OCI-M1 (cell line): ENCODE measurements at regions not wholly inside any gene's neighbourhood (a gene's known extent, or its start where the extent isn't known, plus 50 kb on each side); places are given as distances from the start of the nearest gene placed in this dataset.

Experiments
- DNase-seq: peaks from one replicate; lab custom pipeline; 2025; lab: John Stamatoyannopoulos, UW

DNA sequence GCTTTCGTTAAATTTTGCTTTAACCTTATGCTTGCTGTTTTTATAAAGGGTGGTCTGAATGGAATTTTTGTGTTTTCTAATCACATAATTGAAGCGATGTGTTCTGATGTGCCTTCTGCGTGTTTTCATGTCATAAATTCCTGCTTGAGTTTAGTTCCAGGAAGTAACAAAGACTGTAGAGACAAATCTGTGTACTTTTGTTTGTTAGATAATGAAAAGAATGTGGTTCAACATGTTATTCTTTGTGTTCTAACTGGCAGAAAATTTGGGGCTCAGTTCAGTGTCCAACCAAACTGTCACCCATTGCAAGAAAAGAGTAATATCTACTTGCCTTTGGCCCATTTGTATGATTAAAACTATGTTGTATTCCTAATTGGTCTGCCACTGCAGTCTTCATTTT, 324.0 kb downstream of the DIPK2A start:
- DNase-seq, result no peak

DNA sequence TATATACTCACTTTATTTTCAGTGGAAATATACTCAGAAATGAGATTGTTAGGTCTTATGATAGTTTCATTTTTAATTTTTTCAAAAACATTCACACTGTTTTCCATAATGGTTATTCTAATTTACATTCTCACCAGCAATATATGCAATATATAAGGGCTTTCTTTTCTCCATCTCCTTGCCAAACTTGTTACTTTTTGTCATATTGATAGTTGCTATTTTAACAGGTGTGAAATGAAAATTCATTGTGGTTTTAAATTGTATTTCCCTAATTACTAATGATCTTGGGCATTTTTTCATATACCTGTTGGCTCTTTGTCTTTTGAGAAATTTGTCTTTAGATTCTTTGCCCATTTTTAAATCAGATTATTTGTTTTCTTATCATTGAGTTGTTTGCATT, 325.2 kb downstream of the DIPK2A start:
- DNase-seq, result no peak

DNA sequence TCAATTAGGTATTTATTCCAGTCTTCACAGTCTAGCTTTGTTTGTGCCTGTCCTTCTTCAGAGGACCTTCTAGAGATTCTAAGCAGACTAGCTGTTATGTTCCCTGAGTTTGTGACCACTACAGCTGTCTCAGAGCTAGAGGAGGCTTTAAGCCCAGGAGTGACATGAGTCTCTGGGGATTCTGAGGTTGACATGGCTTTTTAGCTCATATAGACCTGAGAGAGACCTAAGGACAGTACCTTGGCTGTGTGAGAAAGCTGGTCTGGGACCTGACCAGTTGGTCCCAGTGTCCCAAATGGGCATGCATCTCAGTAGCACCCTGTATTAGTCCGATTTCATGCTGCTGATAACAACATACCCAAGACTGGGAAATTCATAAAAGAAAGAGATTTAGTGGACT, 330.2 kb downstream of the DIPK2A start:
- DNase-seq, result no peak

DNA sequence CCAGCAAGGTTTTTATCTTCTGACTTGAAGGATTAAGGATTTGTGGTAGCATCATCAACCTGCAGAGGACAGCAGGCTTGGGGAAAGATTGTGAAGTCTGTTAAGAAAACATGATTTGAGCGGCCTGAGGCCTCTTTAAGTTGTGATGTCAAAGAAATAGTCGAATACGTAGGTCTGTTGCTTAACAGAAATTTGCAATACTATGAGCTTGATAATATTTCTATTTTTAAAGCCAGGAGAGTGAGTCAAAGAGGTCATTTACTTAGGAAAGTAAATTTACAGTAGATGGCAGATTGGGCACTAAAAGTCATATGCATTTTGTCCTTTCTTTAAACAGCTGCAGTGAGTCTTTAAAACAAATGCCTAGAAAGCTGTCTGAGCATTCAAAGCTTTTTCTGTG, 336.3 kb downstream of the DIPK2A start:
- no peak for DNase-seq

DNA sequence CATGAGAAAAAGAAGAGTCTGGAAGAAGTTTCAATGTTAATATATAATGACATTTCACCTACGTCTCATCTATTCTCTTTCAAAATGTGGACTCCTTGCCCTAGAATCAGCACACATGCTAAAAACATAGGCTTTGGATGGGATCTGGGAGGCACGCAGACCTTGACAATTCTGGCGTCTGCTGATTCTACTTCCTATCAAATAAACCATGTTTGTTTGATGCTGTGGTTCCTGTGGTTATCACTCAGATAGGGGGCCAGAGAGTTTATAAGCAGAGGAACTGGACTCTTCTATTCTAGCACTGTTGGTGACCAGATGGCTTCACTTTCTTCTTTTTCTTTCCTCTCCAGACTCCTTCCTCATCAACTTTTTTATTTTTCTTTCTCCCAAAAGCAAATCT, 336.8 kb downstream of the DIPK2A start:
- DNase-seq, result peak; percentile 86

DNA sequence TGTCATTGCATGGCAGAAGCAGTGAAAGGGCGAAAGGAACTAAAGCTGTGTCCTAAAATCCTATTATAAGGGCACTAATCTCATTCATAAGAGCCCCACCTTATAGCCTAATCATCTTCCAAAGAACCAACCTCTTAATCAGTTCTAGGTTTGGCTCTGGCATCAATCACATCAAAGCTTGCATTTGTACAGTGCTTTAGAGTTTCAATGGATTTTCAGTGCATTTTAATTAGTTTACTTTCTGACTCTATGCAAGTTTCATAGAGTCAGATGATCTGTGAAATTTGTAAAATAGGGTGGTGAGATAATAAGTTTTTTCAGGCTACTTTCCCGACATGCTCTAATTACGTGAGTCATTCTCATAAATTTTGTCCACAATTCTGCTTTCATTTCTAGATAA, 341.1 kb downstream of the DIPK2A start:
- no peak for DNase-seq

DNA sequence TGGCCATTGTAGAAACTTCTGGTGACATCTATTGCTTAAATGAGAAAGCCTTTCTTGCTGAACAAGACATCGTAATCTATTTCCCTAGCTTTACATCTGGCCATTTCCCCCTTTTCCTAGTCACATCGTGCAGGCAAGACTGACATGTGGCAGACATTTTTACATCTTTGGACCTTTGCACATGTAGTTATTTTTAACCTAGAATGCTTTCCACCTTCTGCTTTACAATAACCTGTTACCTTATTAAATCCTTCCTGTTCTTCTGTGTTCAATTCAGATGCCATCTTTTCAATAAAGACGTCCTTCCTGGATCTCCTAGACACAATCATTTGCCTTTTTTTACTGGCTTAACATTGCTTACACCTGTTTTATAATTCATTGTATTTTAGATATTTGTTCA, 343.3 kb downstream of the DIPK2A start:
- DNase-seq, result no peak

DNA sequence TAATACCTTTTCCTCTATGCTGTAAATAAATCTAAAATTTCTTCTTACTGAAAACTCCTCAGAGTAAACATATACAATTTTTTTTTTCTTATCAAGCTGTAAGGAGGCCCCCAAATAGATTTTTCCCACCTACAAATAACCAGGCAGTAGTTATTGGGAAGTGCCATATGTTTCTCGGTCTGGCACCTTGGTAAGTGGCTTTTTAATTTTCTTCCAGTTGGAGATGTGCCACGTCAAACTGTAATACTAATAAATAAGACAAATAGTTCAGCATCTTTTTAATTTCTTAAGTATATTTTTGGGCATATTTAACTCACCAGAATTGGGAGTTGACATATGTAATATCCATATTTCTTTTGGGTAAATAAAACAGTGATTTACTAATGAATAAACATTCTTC, 346.3 kb downstream of the DIPK2A start:
- no peak for DNase-seq

DNA sequence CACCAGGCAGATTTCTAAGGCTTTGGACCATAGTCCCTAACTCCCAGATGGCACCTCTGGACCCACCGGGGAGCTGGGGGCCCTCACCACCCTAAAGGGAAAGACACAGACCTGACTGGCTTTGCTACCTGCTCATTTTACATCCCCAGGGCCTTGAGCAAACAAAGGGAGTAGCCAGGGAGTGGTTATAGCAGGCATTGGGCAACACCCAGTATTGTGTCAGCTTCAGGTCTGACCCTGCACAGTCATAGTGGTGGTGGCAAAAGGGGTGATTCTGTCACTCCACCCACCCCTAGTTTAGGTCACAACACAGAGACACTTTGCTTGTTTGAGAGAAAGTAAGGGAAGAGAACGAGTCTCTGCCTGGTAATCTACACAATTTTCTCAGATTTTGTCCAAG, 352.5 kb downstream of the DIPK2A start:
- DNase-seq, result no peak

DNA sequence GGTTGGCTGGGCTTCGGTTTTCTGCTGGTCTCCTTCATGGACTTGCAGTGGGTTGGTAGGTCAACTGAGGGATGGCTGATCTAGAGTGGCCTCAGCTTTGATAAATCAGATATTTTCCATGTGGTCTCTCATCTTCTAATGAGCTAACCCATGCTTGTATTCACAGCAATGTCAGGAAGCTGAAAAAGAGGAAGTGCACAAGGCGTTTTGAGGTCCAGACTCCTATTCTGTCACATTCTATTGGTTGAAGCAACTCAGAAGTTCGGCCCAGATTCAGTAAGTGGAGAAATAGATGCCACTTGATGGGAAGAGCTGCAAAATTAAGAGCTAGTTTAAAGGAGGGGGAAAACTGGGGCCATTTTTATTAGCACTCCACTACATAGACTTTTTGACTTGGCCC, 361.2 kb downstream of the DIPK2A start:
- DNase-seq, result peak; percentile 70

DNA sequence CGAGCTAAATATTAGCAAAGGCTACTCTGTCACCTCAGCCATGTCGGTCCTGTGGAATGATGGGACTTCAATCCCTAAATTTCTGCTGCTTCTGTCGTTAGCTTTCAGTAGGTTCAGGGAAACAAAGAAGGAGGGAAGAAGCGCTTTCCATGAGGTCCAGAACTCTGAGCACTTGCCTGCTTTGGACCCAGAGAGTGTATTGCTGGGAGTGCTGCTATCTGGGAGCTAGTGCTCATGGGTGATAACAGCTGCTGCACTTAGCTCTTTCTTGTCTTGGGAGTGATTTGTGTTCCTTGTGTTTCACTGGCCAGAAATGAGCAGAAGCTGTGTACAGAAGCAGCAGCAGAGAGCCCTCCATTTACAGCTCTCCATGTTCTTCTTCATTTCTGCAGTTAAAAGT, 369.8 kb downstream of the DIPK2A start:
- peak; percentile 17 for DNase-seq

DNA sequence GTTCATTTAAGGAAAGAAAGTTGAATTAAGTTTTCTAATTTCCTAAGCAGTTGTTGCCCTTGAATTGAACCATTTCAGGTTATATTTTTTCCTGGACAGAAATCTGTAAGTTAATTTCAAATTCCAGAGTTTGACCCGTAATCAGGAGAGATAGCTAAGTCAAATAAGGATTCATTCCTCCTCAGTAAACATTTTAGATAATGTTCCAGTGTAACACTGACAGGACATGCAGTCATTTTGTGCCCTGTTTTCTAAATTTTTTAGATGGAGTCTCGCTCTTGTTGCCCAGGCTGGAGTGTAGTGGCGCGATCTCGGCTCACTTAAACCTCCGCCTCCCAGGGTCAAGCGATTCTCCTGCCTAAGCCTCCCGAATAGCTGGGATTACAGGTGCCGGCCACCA, 371.7 kb downstream of the DIPK2A start:
- DNase-seq, result no peak

DNA sequence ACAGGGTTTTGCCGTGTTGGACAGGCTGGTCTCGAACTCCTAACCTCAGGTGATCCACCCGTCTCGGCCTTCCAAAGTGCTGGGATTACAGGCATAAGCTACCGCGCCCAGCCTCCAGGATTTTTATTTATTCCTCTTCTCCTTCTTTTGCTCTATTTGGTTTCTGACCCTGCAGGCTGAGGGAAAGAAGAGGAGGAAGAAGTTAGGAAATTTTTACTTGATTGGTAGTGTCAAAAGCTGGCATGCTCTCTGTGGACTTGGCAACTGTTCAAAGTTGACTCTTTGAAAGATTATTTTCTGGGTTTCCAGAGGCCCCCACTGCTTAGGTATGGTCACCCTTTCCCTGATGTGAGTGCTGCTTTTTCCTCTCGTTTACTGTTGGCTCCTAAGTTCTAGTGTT, 372.2 kb downstream of the DIPK2A start:
- no peak for DNase-seq

DNA sequence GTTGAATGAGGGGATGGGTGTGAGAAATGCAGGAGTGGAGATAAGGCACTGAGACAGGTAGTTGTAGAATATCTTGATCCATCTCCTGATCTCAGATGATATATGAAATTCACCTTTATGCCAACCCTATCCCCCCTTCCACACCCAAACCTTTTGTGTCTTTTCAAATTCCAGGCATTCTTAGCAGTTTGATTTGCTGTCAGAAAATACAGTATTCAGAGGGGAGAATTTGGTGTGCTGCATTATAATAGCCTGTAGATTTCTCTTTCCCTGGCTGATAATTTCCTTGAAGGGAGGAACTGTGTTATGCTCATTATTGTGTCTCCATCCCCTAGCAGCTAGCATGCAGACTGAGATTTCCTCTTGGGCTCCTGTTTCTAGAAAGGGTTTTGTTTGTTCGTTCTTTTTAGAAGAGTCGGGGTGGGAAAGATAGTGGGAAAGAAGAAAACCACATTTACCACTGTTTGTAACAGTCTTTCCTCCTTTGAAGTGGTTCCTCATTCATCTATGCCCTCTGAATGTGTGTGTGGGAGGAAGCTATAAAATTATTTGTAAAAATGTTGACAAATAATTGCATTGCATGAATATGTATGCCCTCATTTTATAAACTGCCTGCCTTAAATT, 373.4 kb downstream of the DIPK2A start:
- DNase-seq, result peak; percentile 92

DNA sequence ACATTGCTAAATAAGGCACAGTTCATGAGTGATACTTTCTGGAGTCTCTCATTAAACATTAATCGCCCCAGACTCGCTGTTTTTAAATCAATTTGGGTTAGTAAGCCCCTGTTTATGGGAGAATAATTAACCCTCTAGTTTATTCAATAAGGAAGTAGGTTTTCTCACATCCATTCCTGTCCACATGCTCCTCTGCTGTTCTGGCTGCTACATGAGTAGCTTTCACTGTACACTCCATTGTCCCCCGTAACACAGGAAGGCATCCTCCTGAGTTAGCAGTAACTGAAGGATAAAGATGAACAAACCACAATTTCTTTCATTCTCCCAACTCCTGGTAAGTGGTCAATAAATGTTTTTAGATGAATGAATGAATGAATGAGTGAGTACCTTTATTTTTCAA, 378.5 kb downstream of the DIPK2A start:
- no peak for DNase-seq

DNA sequence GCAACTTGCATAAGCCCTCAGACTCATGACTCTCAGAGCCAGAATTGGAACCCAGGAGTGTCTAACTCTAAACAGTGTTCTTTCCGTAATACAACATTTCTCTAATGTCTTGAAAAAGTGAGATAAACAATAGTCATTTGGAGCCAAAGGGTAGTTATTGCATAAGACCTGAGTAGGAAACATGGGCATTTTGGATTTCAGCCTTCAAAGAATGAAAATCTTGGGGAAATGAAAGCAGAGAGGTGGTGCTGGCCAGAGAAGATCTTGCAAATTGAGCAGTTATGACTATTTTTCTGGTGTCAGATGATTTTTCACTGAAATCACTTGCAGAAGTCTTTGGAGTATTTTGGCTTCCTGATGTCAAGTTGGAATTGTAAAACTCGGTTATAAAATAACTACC, 379.4 kb downstream of the DIPK2A start:
- no peak for DNase-seq

DNA sequence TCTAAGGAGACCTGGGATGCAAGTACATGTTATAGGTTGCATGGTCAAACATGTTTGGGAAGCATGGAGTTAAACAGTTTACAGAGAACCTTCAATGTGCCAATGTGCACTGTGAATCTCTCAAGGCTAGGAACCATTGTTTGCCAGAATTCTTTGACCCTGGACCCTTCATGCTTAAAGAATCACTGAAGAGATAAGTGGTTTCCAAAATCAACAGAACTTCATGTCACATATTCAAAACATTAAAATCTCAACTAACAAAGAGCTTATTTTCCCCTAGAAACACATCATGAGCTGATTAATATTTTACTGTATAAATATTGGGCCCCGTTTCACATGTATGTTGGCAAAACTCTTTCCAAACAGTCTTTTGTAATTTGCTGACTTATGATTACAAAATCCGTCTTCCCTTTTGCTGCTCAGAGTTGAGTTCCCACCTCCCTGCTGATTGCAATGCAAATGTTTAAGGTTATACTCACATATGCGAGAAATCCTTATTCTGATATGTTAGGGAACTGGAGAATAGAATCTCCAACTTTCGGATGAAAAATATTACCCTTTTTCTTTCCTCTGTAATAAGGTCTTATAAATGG, 380.2 kb downstream of the DIPK2A start:
- DNase-seq, result no peak

DNA sequence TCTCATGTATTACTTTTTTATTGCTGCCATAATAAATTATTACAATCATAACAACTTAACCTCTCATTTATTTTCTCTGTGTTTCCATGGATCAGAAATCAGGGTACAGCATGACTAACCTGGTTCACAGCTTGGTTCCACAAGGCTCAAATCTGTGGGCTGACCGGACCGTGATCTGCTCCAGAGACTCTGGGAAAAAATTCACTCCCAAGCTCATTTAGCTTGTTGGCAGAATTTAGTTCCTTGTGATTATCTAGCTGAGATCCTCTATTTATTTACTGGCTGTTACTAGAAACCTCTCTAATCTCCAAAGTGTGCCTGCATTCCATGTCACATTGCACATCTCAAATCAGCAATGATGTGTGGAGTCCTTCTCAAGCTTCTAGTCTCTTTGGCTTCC, 386.6 kb downstream of the DIPK2A start:
- no peak for DNase-seq

DNA sequence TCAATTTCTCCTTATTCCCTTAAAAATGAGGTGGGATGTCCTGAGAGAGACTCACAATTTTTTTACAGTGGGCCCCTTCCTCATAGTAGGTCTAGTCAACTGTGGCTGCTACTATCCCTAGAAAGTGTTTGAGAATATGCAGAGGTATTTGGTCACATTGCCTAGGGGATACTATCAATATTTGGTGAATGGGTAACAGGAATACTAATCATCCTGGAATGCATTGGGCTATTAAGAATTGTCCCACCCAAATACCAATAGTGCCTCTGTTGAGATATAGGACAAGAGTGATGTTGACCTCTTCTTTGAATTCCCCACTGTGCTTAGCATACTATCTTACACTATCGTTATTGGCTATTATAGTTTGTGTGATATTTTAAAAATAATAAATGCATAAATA, 389.4 kb downstream of the DIPK2A start:
- no peak for DNase-seq

DNA sequence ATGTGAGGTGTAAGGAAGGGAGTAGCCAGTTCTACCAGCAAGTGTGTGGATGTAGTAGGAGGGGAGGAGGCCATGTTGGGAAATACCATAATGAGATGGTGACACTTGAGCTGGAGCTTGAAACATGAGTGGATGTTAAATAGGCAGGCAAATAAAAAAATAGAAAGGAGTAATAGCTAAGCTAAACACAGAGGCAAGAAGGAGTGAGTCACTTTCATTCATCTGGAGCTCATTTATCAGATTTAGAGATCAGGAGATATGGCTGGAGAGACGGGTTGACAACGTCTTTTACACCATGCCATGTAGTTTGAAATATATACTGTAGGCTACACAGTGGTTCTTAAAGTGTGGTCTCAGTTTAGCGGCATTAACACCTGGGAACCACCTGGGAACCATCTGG, 390.5 kb downstream of the DIPK2A start:
- no peak for DNase-seq

DNA sequence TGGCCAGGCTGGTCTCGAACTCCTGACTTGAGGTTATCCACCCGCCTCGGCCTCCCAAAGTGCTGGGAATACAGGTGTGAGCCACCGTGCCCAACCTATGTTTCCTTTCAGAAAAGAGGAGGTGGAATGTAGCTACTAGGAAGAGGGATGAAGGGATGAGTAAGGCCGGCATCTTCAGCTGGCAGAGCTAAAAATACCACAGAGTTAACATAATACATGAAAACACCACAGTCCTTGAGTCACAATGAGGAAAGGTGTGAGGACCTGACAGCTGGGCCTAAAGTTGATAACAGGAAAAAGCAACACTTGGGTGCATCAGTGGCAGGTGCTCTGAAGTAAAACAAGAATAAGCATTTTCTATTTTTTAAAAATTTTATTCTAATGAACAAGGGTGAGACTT, 392.2 kb downstream of the DIPK2A start:
- no peak for DNase-seq

DNA sequence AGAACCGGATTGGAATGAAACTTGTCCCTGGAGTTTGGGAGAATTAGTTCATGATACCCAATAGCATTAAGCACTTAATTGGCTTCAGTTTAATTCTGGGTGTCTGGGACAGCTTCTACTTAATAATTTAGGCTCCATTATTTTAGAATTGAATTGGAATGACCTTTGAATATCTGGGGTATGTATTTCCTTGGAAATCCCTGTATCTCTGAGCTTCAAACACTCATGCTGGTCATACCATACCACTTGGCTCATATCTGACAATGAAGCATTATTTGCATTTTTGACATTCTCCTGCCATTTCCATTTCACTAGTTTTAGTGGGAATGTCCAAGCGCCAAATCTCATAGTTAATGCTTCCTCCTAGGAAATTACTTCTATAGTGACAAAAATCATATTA, 393.1 kb downstream of the DIPK2A start:
- DNase-seq, result no peak

DNA sequence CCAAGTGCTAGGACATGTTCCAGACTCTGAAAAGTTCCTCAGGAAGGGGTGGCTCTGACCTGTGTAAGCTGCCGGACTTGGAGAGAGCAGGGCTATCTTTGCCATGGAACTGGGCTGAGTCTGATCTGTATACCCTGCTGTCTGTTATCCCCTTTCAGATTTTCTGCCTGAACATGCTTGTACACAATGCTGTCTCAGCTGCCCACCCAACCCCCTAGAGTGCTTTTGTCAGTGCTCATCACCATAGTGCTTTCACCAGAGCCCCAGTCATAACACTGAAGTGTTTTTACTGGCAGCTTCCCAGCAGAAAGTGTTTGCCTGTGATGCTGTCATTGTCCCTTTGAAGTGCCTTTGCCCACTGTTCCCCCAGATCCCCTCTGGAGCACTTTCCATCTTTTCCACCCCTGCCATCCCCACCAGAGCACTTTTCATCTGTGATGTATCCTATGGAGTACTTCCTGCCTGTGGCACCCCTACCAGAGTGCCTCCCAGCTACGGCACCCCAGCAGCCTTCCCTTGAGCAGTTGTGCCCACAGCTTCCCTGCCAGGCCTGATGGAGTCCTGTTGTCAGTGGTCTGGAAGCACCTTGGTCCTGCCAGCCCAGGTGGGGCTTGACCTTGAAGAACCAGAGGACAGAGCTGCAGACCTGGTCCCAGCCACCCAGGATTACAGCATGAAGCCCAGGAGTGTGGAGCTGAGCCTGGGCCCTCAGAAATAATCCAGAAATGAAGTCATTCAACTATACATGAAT, 397.7 kb downstream of the DIPK2A start:
- DNase-seq, result no peak

DNA sequence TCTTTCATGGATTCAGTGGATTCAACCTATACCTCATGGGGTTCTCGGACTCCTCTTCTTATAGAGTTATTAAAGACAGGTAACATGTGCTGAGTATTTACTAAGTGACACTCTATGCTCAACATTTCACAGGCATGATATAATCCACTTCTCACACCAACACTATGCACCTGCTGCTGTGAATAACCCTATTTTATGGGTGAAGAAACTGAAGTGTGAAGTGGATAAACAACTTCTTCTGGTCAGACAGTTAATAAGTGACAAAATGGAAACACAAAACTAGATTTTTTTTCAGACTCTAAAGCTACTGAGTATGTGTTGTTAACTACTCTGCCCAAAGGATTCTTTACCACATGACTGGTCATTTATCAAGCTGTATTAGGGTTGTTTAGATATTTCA, 403.5 kb downstream of the DIPK2A start:
- no peak for DNase-seq
